A549 (cell line): ENCODE measurements at regions not wholly inside any gene's neighbourhood (a gene's known extent, or its start where the extent isn't known, plus 50 kb on each side); places are given as distances from the start of the nearest gene placed in this dataset.

Experiments
- CBX8 ChIP-seq: fragments of 200-600 bp; sonication (generic); IDR thresholded peaks from 2 replicates; pipeline ENCODE4 v1.6.1; 2016
- CTCF ChIP-seq: fragments of >200 bp; sonication (Bioruptor Twin); formaldehyde crosslinking; IDR thresholded peaks from 3 replicates; pipeline ENCODE4 v1.5.1; 2016
- ELK1 ChIP-seq: fragments of 150-350 bp; IDR thresholded peaks from 2 replicates; pipeline ENCODE4 v1.6.1; 2014; ENCODE audit warnings: low read depth, mild to moderate bottlenecking, low read length
- MAX ChIP-seq: IDR thresholded peaks from 2 replicates; pipeline ENCODE4 v1.6.1; 2012
- MYC ChIP-seq: IDR thresholded peaks from 2 replicates; pipeline ENCODE4 v1.6.1; 2012; ENCODE audit warnings: mild to moderate bottlenecking, inconsistent platforms, low read length, improper control_type of control experiment, borderline replicate concordance
- POLR2A ChIP-seq: IDR thresholded peaks from 2 replicates; pipeline ENCODE4 v1.6.1; 2012; ENCODE audit warnings: mild to moderate bottlenecking, low read length
- POLR2AphosphoS2 ChIP-seq: conservative IDR thresholded peaks from 2 replicates; pipeline ENCODE4 v1.6.1; 2012; ENCODE audit warnings: low read length, improper control_type of control experiment, inconsistent platforms
- REST ChIP-seq: fragments of 200-600 bp; sonication (generic); IDR thresholded peaks from 2 replicates; pipeline ENCODE4 v1.6.1; 2016; ENCODE audit warnings: antibody characterized with exemption, mild to moderate bottlenecking, moderate library complexity
- RFX5 ChIP-seq: fragments of 450-650 bp; IDR thresholded peaks from 2 replicates; pipeline ENCODE4 v1.7.1; 2014; ENCODE audit warnings: antibody characterized with exemption, mild to moderate bottlenecking, moderate library complexity
- RNF2 ChIP-seq: fragments of 200-600 bp; sonication (generic); IDR thresholded peaks from 2 replicates; pipeline ENCODE4 v1.6.1; 2016; ENCODE audit warnings: low read depth, mild to moderate bottlenecking, antibody characterized with exemption, moderate library complexity, borderline replicate concordance
- ZNF302 ChIP-seq: fragments of 250-450 bp; sonication (Bioruptor Pico); IDR thresholded peaks from 2 replicates; pipeline ENCODE4 v1.9.0; 2021; ENCODE audit warnings: inconsistent platforms, mild to moderate bottlenecking, moderate library complexity

GRCh38 chr13:105595471-105595870 is 940.0 kb downstream of the EFNB2 start:
- TF ChIP-seq REST = no peak
- no peak for TF ChIP-seq CTCF
- no peak for TF ChIP-seq POLR2A
- no peak for TF ChIP-seq CBX8
- TF ChIP-seq MAX = no peak
- TF ChIP-seq ELK1 = no peak
- TF ChIP-seq POLR2AphosphoS2 = no peak
- no peak for TF ChIP-seq RNF2
- no peak for TF ChIP-seq RFX5
- TF ChIP-seq ZNF302 (CRISPR knock-in tag) = no peak
- TF ChIP-seq MYC = no peak
